Medulla oblongata (tissue), 1 donor: ENCODE measurements at regions not wholly inside any gene's neighbourhood (a gene's known extent, or its start where the extent isn't known, plus 50 kb on each side); places are given as distances from the start of the nearest gene placed in this dataset.

ENCODE experiments used
- DNase-seq: peaks from one replicate; pipeline ENCODE4 v3.0.0-alpha.2; 2015; ENCODE audit errors: extremely low spot score

GRCh38 chr10:129101232-129101980 lies 365.6 kb upstream of the MGMT start:
- no peak for DNase-seq

GRCh38 chr10:129102906-129103693 lies 363.9 kb upstream of the MGMT start:
- DNase-seq = no peak

GRCh38 chr10:129104266-129105045 lies 362.6 kb upstream of the MGMT start:
- no peak for DNase-seq

GRCh38 chr10:129105266-129105665 lies 361.8 kb upstream of the MGMT start:
- no peak for DNase-seq

GRCh38 chr10:129106314-129106713 lies 360.7 kb upstream of the MGMT start:
- DNase-seq = no peak

GRCh38 chr10:129107525-129107924 lies 359.5 kb upstream of the MGMT start:
- DNase-seq = no peak

GRCh38 chr10:129108378-129108777 lies 358.7 kb upstream of the MGMT start:
- DNase-seq = no peak

- DNase-seq = no peak
Observed at GRCh38 chr10:129108994-129109393, 358.0 kb upstream of the MGMT start.

- no peak for DNase-seq
Observed at GRCh38 chr10:129110780-129111179, 356.3 kb upstream of the MGMT start.

GRCh38 chr10:129111922-129112321 lies 355.1 kb upstream of the MGMT start:
- no peak for DNase-seq

GRCh38 chr10:129114588-129114987 lies 352.5 kb upstream of the MGMT start:
- no peak for DNase-seq

GRCh38 chr10:129116371-129116770 lies 350.7 kb upstream of the MGMT start:
- DNase-seq = no peak

GRCh38 chr10:129120441-129120840 lies 346.6 kb upstream of the MGMT start:
- no peak for DNase-seq

GRCh38 chr10:129122846-129123245 lies 344.2 kb upstream of the MGMT start:
- no peak for DNase-seq

- no peak for DNase-seq
Observed at GRCh38 chr10:129123428-129123827, 343.6 kb upstream of the MGMT start.

- no peak for DNase-seq
Observed at GRCh38 chr10:129126982-129127381, 340.1 kb upstream of the MGMT start.

- peak; percentile 6 for DNase-seq
Observed at GRCh38 chr10:129131457-129132132, 335.4 kb upstream of the MGMT start.

- DNase-seq = no peak
Observed at GRCh38 chr10:129133856-129134255, 333.2 kb upstream of the MGMT start.

- no peak for DNase-seq
Observed at GRCh38 chr10:129134371-129134770, 332.7 kb upstream of the MGMT start.

GRCh38 chr10:129135624-129136023 lies 331.4 kb upstream of the MGMT start:
- DNase-seq = no peak

- DNase-seq = no peak
Observed at GRCh38 chr10:129136074-129136473, 331.0 kb upstream of the MGMT start.

- DNase-seq = no peak
Observed at GRCh38 chr10:129136951-129137350, 330.1 kb upstream of the MGMT start.
